ENCODE measurements at regions not wholly inside any gene's neighbourhood (a gene's known extent, or its start where the extent isn't known, plus 50 kb on each side); places are given as distances from the start of the nearest gene placed in this dataset.

GRCh38 chr13:39281539-39282150 lies 243.4 kb downstream of the NHLRC3 start:
- intact Hi-C loops (cut with micrococcal nuclease): no loop called here

- intact Hi-C loops (cut with micrococcal nuclease): no loop called here
These were observed 244.2 kb downstream of the NHLRC3 start for GRCh38 chr13:39282400-39282972.

DNA sequence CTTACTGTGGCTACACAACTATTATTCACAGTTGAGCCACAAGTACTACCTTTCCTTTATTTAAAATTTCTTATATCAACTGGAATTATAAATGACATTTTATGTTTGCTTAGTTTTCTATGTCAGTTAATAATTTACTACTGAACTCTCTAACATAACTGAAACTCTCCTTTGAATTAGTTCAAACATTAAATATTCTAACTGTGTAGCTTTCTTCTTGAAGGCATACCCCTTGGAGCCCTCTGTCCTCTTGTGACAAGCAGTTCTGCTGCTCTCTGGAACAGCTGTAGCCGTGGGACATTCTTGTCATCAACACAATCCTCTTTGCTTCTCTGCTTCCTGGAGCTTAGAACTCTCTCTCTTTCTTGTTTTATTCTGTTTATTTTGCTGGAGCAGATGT lies 244.8 kb downstream of the NHLRC3 start:
- intact Hi-C loops (cut with micrococcal nuclease): no loop called here

- intact Hi-C loops (cut with micrococcal nuclease): no loop called here
These were observed 246.6 kb downstream of the NHLRC3 start for GRCh38 chr13:39284801-39285388.
